22Rv1 (cell line): ENCODE measurements at regions not wholly inside any gene's neighbourhood (a gene's known extent, or its start where the extent isn't known, plus 50 kb on each side); places are given as distances from the start of the nearest gene placed in this dataset.
"Not testable (repeated sequence)": the region's sequence is repeated elsewhere in the genome, so short reads cannot be mapped to it uniquely, and the experiment has no call there.

Source experiments
- H3K27ac ChIP-seq: fragments of 450-650 bp; 2 replicates; pipeline ENCODE4 v1.5.1; 2017
- ZFX ChIP-seq: fragments of 450-650 bp; IDR thresholded peaks from 2 replicates; pipeline ENCODE4 v1.6.1; 2017; ENCODE audit warnings: antibody characterized with exemption, borderline replicate concordance
- TF ChIP-seq, protein P1 (sequence below): fragments of 450-650 bp; IDR thresholded peaks from 2 replicates; pipeline ENCODE4 v1.5.1; 2017; ENCODE audit warnings: mild to moderate bottlenecking

DNA sequence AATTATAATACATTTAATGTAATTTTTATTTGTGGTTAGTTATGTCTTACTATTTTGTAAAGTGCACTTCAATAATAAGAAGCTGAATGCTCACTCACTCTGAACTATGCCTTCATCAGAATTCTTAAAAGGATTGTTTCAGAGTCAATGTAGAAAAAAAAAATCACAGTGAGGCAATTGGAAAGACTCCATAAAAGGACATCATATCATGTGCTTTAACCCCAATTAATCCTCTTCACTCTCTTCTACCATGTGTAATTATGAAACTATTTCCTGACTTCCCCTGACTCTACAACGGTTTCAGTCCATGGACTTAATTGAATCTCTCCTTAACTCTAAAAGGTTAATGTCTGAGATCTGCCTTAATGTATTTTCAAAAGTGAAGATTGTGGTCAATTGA is 250.4 kb upstream of the ALG10 start:
- TF ChIP-seq, protein P1, sequence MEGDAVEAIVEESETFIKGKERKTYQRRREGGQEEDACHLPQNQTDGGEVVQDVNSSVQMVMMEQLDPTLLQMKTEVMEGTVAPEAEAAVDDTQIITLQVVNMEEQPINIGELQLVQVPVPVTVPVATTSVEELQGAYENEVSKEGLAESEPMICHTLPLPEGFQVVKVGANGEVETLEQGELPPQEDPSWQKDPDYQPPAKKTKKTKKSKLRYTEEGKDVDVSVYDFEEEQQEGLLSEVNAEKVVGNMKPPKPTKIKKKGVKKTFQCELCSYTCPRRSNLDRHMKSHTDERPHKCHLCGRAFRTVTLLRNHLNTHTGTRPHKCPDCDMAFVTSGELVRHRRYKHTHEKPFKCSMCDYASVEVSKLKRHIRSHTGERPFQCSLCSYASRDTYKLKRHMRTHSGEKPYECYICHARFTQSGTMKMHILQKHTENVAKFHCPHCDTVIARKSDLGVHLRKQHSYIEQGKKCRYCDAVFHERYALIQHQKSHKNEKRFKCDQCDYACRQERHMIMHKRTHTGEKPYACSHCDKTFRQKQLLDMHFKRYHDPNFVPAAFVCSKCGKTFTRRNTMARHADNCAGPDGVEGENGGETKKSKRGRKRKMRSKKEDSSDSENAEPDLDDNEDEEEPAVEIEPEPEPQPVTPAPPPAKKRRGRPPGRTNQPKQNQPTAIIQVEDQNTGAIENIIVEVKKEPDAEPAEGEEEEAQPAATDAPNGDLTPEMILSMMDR = no peak
- no peak for TF ChIP-seq ZFX
- no peak overlapping the region for H3K27ac ChIP-seq

DNA sequence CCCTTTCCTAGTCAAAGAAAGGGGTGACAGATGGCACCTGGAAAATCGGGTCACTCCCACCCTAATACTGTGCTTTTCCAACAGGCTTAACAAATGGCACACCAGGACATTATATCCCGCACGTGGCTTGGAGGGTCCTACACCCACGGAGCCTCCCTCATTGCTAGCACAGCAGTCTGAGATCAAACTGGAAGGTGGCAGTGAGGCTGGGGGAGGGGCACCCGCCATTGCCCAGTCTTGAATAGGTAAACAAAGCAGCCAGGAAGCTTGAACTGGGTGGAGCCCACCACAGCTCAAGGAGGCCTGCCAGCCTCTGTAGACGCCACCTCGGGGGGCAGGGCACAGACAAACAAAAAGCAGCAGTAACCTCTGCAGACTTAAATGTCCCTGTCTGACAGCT is 249.2 kb upstream of the ALG10 start:
- H3K27ac ChIP-seq = not testable (repeated sequence)

DNA sequence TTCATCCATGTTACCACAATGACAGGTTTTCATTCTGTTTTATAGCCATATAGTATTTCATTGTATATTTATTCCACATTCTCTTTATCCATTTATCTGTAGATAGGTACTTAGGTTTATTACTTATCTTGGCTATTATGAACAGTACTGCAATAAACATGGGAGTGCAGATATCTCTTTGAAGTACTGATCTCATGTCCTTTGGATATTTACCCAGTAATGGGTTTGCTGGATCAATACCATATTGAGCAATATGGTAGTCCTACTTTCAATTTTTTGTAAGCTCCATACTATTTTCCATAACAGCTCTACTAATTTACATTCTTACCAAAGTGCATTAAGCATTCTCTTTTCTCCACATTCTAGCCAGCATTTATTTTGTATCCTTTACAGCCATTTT is 235.8 kb upstream of the ALG10 start:
- no peak overlapping the region for H3K27ac ChIP-seq
- TF ChIP-seq ZFX = no peak
- TF ChIP-seq, protein P1 = no peak

DNA sequence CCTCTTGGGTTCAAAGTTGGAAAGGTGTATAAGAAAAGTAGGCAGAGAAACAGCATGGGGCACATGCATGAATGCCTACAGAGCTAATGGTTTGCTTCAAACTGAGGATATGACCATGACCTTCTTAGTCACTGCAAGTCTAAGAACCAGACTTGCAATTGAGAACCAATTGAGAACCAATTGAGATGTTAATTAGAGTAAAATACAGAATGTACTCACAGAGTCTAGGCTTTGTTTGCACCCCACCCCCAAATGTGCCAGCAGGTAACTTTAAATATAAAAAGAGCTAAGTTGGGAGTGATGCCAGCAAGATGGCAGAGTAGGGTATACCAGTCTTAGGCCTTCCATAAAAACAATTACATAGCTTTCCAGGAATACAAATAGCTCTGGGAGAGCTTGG is 227.3 kb upstream of the ALG10 start:
- H3K27ac ChIP-seq = no peak overlapping the region
- no peak for TF ChIP-seq ZFX
- TF ChIP-seq, protein P1 = no peak

DNA sequence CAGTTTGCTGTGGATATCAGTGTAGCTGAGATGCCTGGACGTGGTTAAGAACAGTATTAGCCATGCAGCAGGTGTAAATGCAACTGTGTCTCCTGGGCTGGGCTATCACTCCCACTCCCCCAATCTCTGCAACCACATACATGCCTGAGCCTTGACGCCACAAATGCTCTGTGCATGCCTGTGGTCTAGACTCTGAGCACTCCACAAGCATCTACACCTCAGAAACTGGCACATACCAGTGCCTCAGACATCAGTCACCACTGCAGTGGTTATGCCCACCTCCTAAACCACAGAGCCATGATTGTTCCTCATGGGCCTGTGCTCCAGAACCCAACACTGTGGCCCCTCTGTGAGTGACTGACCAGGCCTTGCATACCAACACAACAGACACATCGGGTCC is 226.8 kb upstream of the ALG10 start:
- TF ChIP-seq ZFX = no peak
- TF ChIP-seq, protein P1 = no peak
- H3K27ac ChIP-seq = no peak overlapping the region

DNA sequence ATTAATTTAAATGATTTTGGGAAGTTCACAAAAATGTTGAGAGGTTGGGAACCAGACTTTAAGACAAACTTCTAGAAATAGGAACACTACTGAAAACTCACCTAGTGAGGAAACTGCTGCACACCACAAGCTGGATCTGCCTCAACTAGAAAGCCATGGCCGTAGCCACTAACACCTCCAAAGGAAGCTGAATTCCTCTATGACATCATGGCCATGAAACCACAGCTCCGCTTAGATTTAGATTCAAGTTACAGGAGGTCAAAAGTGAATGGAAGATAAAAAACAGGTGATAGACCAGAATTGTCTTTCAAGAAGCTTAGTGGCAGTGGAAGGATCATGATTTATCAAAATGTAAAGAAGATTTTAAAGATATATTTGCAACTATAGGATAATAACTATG is 208.8 kb upstream of the ALG10 start:
- no peak overlapping the region for H3K27ac ChIP-seq
- TF ChIP-seq, protein P1 = no peak
- TF ChIP-seq ZFX = no peak

DNA sequence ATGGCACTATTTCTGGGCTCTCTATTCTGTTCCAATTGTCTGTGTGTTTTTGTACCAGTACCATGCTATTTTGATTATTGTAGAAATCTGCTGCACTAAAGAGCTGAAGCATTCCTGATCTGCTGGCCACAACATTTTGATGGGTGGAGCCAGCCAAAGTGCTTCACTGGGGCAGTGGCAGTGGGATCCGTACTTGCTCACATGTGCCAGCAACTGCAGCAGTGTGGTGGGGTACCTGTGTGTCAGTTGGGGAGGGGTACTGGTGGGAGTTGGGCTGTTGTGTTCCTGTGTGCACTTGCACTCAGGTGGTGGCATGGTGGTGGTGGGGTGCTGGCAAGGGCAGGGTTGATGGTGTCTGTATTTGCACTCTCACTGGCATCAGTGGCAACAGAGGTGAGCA is 204.6 kb upstream of the ALG10 start:
- TF ChIP-seq ZFX = no peak
- TF ChIP-seq, protein P1 = no peak

DNA sequence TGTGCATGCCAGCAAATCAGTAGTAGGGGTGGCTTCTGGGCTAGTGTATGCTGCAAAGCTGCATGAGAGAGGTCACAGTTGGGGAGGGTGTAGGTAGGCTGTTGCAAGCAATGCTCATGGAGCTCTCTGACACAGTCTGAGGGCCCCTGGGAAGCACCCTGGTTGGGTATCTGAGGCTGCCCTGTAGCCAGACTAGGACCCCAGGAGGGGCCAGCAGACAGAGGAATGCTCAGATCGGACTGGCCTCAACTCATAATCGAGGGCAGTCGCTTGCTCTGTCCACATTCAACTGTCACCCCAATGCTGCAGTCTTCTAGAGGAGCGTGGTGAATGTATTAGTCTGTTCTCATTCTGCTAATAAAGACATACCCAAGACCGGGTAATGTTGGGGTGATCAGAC is 204.0 kb upstream of the ALG10 start:
- TF ChIP-seq, protein P1 = no peak
- TF ChIP-seq ZFX = no peak
- no peak overlapping the region for H3K27ac ChIP-seq

More for the DNA sequence above, 204.6 kb upstream of the ALG10 start:
- no peak overlapping the region for H3K27ac ChIP-seq
